Neuronal stem cell (in vitro differentiated cells): ENCODE measurements at regions not wholly inside any gene's neighbourhood (a gene's known extent, or its start where the extent isn't known, plus 50 kb on each side); places are given as distances from the start of the nearest gene placed in this dataset.

Experiments used
- DNase-seq: peaks from one replicate; pipeline ENCODE4 v3.0.0-alpha.2; 2013; ENCODE audit warnings: low spot score
- H2AFZ ChIP-seq: one replicate; pipeline ENCODE4 v1.6.1; 2013; ENCODE audit warnings: mild to moderate bottlenecking, low read length, inconsistent platforms
- H2AK5ac ChIP-seq: 2 replicates; pipeline ENCODE4 v1.6.1; 2013; ENCODE audit warnings: low read depth, mild to moderate bottlenecking, inconsistent platforms, low read length, moderate library complexity, mixed read lengths
- H2BK120ac ChIP-seq: 2 replicates; pipeline ENCODE4 v1.6.1; 2013; ENCODE audit warnings: low read depth, mild to moderate bottlenecking, inconsistent platforms, low read length, moderate library complexity, mixed read lengths
- H2BK12ac ChIP-seq: one replicate; pipeline ENCODE4 v1.6.1; 2013; ENCODE audit warnings: low read length, inconsistent platforms
- H2BK15ac ChIP-seq: 2 replicates; pipeline ENCODE4 v1.6.1; 2013; ENCODE audit warnings: mild to moderate bottlenecking, low read length, inconsistent platforms, mixed read lengths
- H2BK5ac ChIP-seq: one replicate; pipeline ENCODE4 v1.6.1; 2013; ENCODE audit warnings: inconsistent platforms, mild to moderate bottlenecking, low read length, moderate library complexity
- H3K14ac ChIP-seq: one replicate; pipeline ENCODE4 v1.6.1; 2013; ENCODE audit warnings: low read length, inconsistent platforms
- H3K18ac ChIP-seq: 2 replicates; pipeline ENCODE4 v1.6.1; 2013; ENCODE audit warnings: low read length, inconsistent platforms
- H3K23ac ChIP-seq: 2 replicates; pipeline ENCODE4 v1.6.1; 2013; ENCODE audit warnings: low read depth, mild to moderate bottlenecking, mixed read lengths, low read length, inconsistent platforms; ENCODE audit not compliant: poor library complexity
- H3K27ac ChIP-seq: replicated peaks from 3 replicates; pipeline ENCODE4 v1.5.1; 2013; ENCODE audit warnings: low read length, inconsistent platforms
- H3K27me3 ChIP-seq, 3 experiments: 2 replicates each; pipeline ENCODE4 v1.6.1; 2013; ENCODE audit warnings: low read length in 3 of 3, mild to moderate bottlenecking in 2 of 3, inconsistent platforms in 1 of 3, low read depth in 1 of 3, mixed read lengths in 1 of 3, moderate library complexity in 1 of 3; ENCODE audit not compliant: control insufficient read depth in 3 of 3, insufficient read depth in 3 of 3
- H3K36me3 ChIP-seq, 2 donors: replicated peaks in 1 of 2; 2 replicates each; pipeline ENCODE4 v1.6.1; 2013; ENCODE audit warnings: low read length in 2 of 2; ENCODE audit not compliant: control insufficient read depth in 2 of 2, insufficient read depth in 2 of 2
- H3K4ac ChIP-seq: 2 replicates; pipeline ENCODE4 v1.6.1; 2013; ENCODE audit warnings: inconsistent platforms, mild to moderate bottlenecking, low read length, moderate library complexity
- H3K4me1 ChIP-seq, 2 donors: 1 replicate in 1 of 2; 2 replicates in 1 of 2; pipeline ENCODE4 v1.6.1; 2013; ENCODE audit warnings: low read length in 2 of 2, low read depth in 1 of 2; ENCODE audit not compliant: control insufficient read depth in 2 of 2, insufficient read depth in 1 of 2
- H3K4me2 ChIP-seq: one replicate; pipeline ENCODE4 v1.6.1; 2013; ENCODE audit warnings: mild to moderate bottlenecking, low read length, inconsistent platforms; ENCODE audit not compliant: insufficient read depth, poor library complexity, severe bottlenecking
- H3K4me3 ChIP-seq, 2 donors: 2 replicates each; pipeline ENCODE4 v1.5.1; 2013; ENCODE audit warnings: low read length in 2 of 2, mild to moderate bottlenecking in 2 of 2, inconsistent platforms in 1 of 2, moderate library complexity in 1 of 2
- H3K79me1 ChIP-seq: one replicate; pipeline ENCODE4 v1.6.1; 2013; ENCODE audit warnings: low read depth, mild to moderate bottlenecking, inconsistent platforms, low read length, moderate library complexity
- H3K9ac ChIP-seq: one replicate; pipeline ENCODE4 v1.6.1; 2013; ENCODE audit warnings: mild to moderate bottlenecking, low read depth, low read length, inconsistent platforms; ENCODE audit not compliant: poor library complexity
- H3K9me3 ChIP-seq, 2 donors: replicated peaks in 1 of 2; 2 replicates each; pipeline versions ENCODE3 to v1.6.1; 2013; ENCODE audit warnings: low read length in 2 of 2, mild to moderate bottlenecking in 2 of 2, inconsistent platforms in 1 of 2, low read depth in 1 of 2, mixed read lengths in 1 of 2, moderate library complexity in 1 of 2; ENCODE audit not compliant: control insufficient read depth in 2 of 2, insufficient read depth in 1 of 2
- H4K8ac ChIP-seq: one replicate; pipeline ENCODE4 v1.6.1; 2013; ENCODE audit warnings: low read depth, mild to moderate bottlenecking, inconsistent platforms, low read length, moderate library complexity
- H4K91ac ChIP-seq: one replicate; pipeline ENCODE4 v1.6.1; 2013; ENCODE audit warnings: low read length, low read depth, mild to moderate bottlenecking, inconsistent platforms; ENCODE audit not compliant: poor library complexity
- WGBS, 2 donors: extraction: QIAGEN DNeasy Blood & Tissue Kit; methylation state at CpG; one replicate each; pipeline ENCODE4 v1.1.7; 2013; ENCODE audit warnings: missing lambda C conversion rate in 2 of 2, mixed read lengths in 1 of 2; ENCODE audit not compliant: insufficient read length in 2 of 2, insufficient replicate concordance in 1 of 2; ENCODE audit errors: extremely low coverage in 2 of 2; 5-methylcytosine and 5-hydroxymethylcytosine counted together

- Histone ChIP-seq H4K91ac (no peak overlapping the region), H2BK12ac (no peak overlapping the region), H3K18ac (no peak overlapping the region), H3K14ac (no peak overlapping the region), H2BK120ac (no peak overlapping the region), H3K79me1 (no peaks in the 10 kb centered on the region), H2BK15ac (no peak overlapping the region), H2AK5ac (no peak overlapping the region), H3K4me3 (no peak overlapping the region), H3K4ac (no peak overlapping the region), H3K4me1 (no peaks in the 10 kb centered on the region), H3K27me3 (no peaks in the 10 kb centered on the region), H3K23ac (no peak overlapping the region), H3K9ac (no peak overlapping the region), H3K36me3 (no peaks in the 10 kb centered on the region), H2BK5ac (no peak overlapping the region), H2AFZ (no peak overlapping the region), H3K4me2 (no peak overlapping the region), H3K9me3 (no peaks in the 10 kb centered on the region), H3K27ac (no peak overlapping the region), H4K8ac (no peak overlapping the region)
- no CpG with 5 or more reads among the region's 1 CpG for WGBS, 2 donors
- no peak for DNase-seq
These were observed 303.3 kb downstream of the GPR37 start for GRCh38 chr7:124462249-124462648.

GRCh38 chr7:124460555-124460954, 305.0 kb downstream of the GPR37 start:
- H3K14ac ChIP-seq, result no peak overlapping the region
- H3K79me1 ChIP-seq, result no peaks in the 10 kb centered on the region
- no peak overlapping the region for H3K4ac ChIP-seq
- H3K4me2 ChIP-seq, result no peak overlapping the region
- H3K23ac ChIP-seq, result no peak overlapping the region
- no peak overlapping the region for H4K8ac ChIP-seq
- H2BK15ac ChIP-seq, result no peak overlapping the region
- WGBS, 2 donors, result no CpG with 5 or more reads among the region's 2 CpGs
- no peaks in the 10 kb centered on the region for H3K27me3 ChIP-seq
- no peak overlapping the region for H3K18ac ChIP-seq
- no peaks in the 10 kb centered on the region for H3K4me1 ChIP-seq
- no peak overlapping the region for H3K27ac ChIP-seq
- no peak overlapping the region for H3K4me3 ChIP-seq
- H2AFZ ChIP-seq, result no peak overlapping the region
- H2BK120ac ChIP-seq, result no peak overlapping the region
- no peak overlapping the region for H3K9ac ChIP-seq
- no peaks in the 10 kb centered on the region for H3K36me3 ChIP-seq
- H3K9me3 ChIP-seq, result no peaks in the 10 kb centered on the region
- H2BK12ac ChIP-seq, result no peak overlapping the region
- H2AK5ac ChIP-seq, result no peak overlapping the region
- no peak for DNase-seq
- no peak overlapping the region for H2BK5ac ChIP-seq
- no peak overlapping the region for H4K91ac ChIP-seq

GRCh38 chr7:124460056-124460450, 305.5 kb downstream of the GPR37 start:
- Histone ChIP-seq H3K18ac (no peak overlapping the region), H3K27ac (no peak overlapping the region), H3K23ac (no peak overlapping the region), H2AK5ac (no peak overlapping the region), H3K4me1 (no peaks in the 10 kb centered on the region), H3K36me3 (no peaks in the 10 kb centered on the region), H2AFZ (no peak overlapping the region), H3K9ac (no peak overlapping the region), H2BK15ac (no peak overlapping the region), H2BK5ac (no peak overlapping the region), H3K4ac (no peak overlapping the region), H2BK12ac (no peak overlapping the region), H3K79me1 (no peaks in the 10 kb centered on the region), H3K9me3 (no peaks in the 10 kb centered on the region), H4K8ac (no peak overlapping the region), H3K27me3 (no peaks in the 10 kb centered on the region), H2BK120ac (no peak overlapping the region), H4K91ac (no peak overlapping the region), H3K14ac (no peak overlapping the region), H3K4me3 (no peak overlapping the region), H3K4me2 (no peak overlapping the region)
- DNase-seq, result no peak
- no CpG with 5 or more reads among the region's 1 CpG for WGBS, 2 donors

DNA sequence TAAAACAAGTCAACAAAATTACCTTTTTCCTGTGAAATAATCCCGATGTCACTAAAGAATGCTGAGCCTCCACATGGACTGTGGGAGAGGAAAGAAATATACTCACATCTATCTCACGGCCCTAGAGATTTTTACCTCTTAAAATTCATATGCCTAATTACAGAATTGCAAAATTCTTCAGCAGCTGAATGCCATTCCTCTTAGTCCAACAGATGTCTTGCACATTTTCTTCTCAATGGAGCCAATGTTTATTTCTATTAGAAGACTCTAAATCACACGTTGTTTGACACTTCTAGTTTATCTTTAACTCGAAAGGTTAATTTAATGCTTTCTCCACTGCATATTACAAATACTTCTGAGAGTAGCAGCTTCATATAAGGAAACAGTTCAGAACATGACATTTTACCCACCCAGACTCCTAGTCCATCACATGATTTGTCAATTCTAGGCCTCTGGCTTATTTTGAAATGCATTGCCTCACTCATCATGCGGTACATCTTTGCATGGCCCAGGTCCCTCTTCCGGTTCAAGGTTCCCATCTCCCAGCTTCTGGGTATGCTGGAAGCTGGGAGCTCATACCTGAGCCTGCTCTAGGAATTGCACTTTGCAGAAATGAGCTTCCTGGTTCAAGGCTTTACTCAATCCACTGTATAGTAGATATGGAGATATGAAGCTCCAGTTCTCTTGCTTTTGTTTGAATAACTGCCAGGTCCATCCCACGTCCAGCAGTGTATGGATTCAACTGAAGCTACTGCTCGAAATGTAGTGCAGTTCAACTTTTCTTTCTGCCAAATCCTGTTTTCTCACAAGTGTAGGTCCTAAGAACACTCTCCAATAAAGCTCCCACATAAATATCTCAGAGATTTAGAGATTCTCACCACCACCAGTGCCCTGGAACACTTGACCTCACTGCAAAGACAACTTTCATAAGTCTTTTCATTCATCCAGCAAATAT, 306.2 kb downstream of the GPR37 start:
- H3K9me3 ChIP-seq, result no peaks in the 10 kb centered on the region
- H4K8ac ChIP-seq, result no peak overlapping the region
- H2AK5ac ChIP-seq, result no peak overlapping the region
- no peaks in the 10 kb centered on the region for H3K36me3 ChIP-seq
- H3K4me1 ChIP-seq, result no peaks in the 10 kb centered on the region
- H3K18ac ChIP-seq, result no peak overlapping the region
- no peak overlapping the region for H3K4me2 ChIP-seq
- H3K23ac ChIP-seq, result no peak overlapping the region
- H4K91ac ChIP-seq, result no peak overlapping the region
- no peak overlapping the region for H2BK12ac ChIP-seq
- H2AFZ ChIP-seq, result no peak overlapping the region
- no peak overlapping the region for H2BK120ac ChIP-seq
- WGBS, 2 donors, result no CpG with 5 or more reads among the region's 8 CpGs
- no peak overlapping the region for H2BK15ac ChIP-seq
- no peaks in the 10 kb centered on the region for H3K27me3 ChIP-seq
- DNase-seq, result no peak
- no peak overlapping the region for H2BK5ac ChIP-seq
- no peak overlapping the region for H3K4me3 ChIP-seq
- H3K9ac ChIP-seq, result no peak overlapping the region
- no peak overlapping the region for H3K4ac ChIP-seq
- H3K14ac ChIP-seq, result no peak overlapping the region
- no peak overlapping the region for H3K27ac ChIP-seq
- no peaks in the 10 kb centered on the region for H3K79me1 ChIP-seq
